Lower lobe of right lung (tissue), 2 donors: ENCODE measurements at regions not wholly inside any gene's neighbourhood (a gene's known extent, or its start where the extent isn't known, plus 50 kb on each side); places are given as distances from the start of the nearest gene placed in this dataset.

Experiments
- ATAC-seq, 2 donors: fragments of 200-7000 bp; cut with Tn5 transposase; one replicate each; pipeline ENCODE4 v1.9.1; 2020 to 2022; ENCODE audit warnings: mild to moderate bottlenecking in 2 of 2, moderate library complexity in 2 of 2
- DNase-seq: peaks from one replicate; pipeline ENCODE4 v3.0.0-alpha.2; 2020
- H3K27ac ChIP-seq: fragments of 200-600 bp; one replicate; pipeline ENCODE4 v1.8.0; 2022
- H3K27me3 ChIP-seq: fragments of 200-600 bp; one replicate; pipeline ENCODE4 v1.8.0; 2022; ENCODE audit warnings: low read depth
- H3K36me3 ChIP-seq: fragments of 200-600 bp; one replicate; pipeline ENCODE4 v1.8.0; 2022; ENCODE audit warnings: mild to moderate bottlenecking
- H3K4me1 ChIP-seq: fragments of 200-600 bp; one replicate; pipeline ENCODE4 v1.8.0; 2022
- H3K4me3 ChIP-seq: fragments of 200-600 bp; one replicate; pipeline ENCODE4 v1.8.0; 2022; ENCODE audit warnings: mild to moderate bottlenecking
- H3K9me3 ChIP-seq: fragments of 200-600 bp; one replicate; pipeline ENCODE4 v1.8.0; 2022
- intact Hi-C: fragments of 100-400 bp; cut with DNase I; formaldehyde crosslinking; loops from one replicate; pipeline ENCODE4 v1.11.0; 2022
- TF ChIP-seq, protein P1 (sequence below): fragments of 200-600 bp; IDR thresholded peaks from one replicate; pipeline ENCODE4 v1.8.0; 2022; ENCODE audit warnings: antibody characterized with exemption, mild to moderate bottlenecking
- donor health status: DM: no; HTN: yes; CAD: no; lungs with severe emphysema.

DNA sequence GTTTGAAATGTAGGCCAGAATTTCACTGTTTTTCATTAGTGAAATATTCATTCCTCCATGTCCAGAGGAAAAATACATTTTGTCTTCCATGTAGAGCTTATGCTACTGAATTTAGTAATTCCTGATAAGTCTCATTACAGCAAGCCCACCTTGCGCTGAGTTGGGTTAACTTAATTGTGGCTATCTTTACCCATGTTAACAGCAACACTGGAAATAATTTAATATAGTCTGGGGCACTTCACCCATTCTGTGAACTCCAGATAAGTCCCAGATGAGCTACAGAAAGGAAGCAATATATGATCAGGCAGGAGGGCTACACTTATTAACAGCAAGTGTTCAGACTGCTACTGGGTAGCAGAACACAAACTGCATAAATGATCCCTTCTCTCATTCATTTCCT lies 270.1 kb upstream of the CNTN4 start:
- H3K27me3 ChIP-seq: no peaks in the 10 kb centered on the region
- ATAC-seq (no peak), DNase-seq (no peak)
- TF ChIP-seq, protein P1, sequence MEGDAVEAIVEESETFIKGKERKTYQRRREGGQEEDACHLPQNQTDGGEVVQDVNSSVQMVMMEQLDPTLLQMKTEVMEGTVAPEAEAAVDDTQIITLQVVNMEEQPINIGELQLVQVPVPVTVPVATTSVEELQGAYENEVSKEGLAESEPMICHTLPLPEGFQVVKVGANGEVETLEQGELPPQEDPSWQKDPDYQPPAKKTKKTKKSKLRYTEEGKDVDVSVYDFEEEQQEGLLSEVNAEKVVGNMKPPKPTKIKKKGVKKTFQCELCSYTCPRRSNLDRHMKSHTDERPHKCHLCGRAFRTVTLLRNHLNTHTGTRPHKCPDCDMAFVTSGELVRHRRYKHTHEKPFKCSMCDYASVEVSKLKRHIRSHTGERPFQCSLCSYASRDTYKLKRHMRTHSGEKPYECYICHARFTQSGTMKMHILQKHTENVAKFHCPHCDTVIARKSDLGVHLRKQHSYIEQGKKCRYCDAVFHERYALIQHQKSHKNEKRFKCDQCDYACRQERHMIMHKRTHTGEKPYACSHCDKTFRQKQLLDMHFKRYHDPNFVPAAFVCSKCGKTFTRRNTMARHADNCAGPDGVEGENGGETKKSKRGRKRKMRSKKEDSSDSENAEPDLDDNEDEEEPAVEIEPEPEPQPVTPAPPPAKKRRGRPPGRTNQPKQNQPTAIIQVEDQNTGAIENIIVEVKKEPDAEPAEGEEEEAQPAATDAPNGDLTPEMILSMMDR: no peak
- H3K4me1 ChIP-seq: no peaks in the 10 kb centered on the region
- H3K4me3 ChIP-seq: no peak overlapping the region
- H3K9me3 ChIP-seq: no peaks in the 10 kb centered on the region
- intact Hi-C loops: no loop called here
- no peaks in the 10 kb centered on the region for H3K36me3 ChIP-seq
- no peak overlapping the region for H3K27ac ChIP-seq

- H3K27ac ChIP-seq: no peak overlapping the region
- H3K4me3 ChIP-seq: no peak overlapping the region
- no peak for ATAC-seq
- TF ChIP-seq, protein P1: no peak
- DNase-seq: no peak
- no peaks in the 10 kb centered on the region for H3K27me3 ChIP-seq
- H3K4me1 ChIP-seq: no peaks in the 10 kb centered on the region
- H3K9me3 ChIP-seq: no peaks in the 10 kb centered on the region
- intact Hi-C loops: no loop called here
- H3K36me3 ChIP-seq: no peaks in the 10 kb centered on the region
These were observed 267.8 kb upstream of the CNTN4 start for GRCh38 chr3:1830851-1831250.

- TF ChIP-seq, protein P1: no peak
- DNase-seq (no peak), ATAC-seq (no peak)
- no peaks in the 10 kb centered on the region for H3K36me3 ChIP-seq
- H3K9me3 ChIP-seq: no peaks in the 10 kb centered on the region
- H3K4me1 ChIP-seq: no peaks in the 10 kb centered on the region
- H3K4me3 ChIP-seq: no peak overlapping the region
- H3K27ac ChIP-seq: no peak overlapping the region
- H3K27me3 ChIP-seq: no peaks in the 10 kb centered on the region
- intact Hi-C loops: no loop called here
These were observed 266.3 kb upstream of the CNTN4 start for GRCh38 chr3:1832395-1832794.

DNA sequence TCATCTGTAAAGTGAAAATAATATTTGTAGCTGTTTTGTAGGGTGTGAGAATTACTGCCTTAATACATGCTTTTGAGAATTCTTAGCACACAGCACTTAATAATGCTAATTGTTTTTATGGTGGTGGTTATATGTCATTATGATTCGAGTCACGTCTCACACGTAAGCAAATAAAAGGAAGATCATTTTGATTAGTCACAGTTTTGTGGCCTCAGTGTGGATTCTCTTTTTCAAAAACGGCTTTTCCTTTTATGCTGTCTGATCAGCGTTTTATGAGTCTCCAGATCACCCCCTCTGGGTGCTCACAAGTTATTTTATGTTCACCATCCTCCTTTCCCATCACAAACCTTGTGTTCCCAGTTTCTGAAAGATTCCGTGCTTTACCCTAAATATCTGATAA lies 255.6 kb upstream of the CNTN4 start:
- no peak for ATAC-seq
- Histone ChIP-seq H3K27ac (no peak overlapping the region), H3K4me1 (no peaks in the 10 kb centered on the region), H3K4me3 (no peak overlapping the region), H3K9me3 (no peaks in the 10 kb centered on the region), H3K36me3 (no peaks in the 10 kb centered on the region), H3K27me3 (no peaks in the 10 kb centered on the region)
- TF ChIP-seq, protein P1: no peak
- intact Hi-C loops: no loop called here
- DNase-seq: no peak

DNA sequence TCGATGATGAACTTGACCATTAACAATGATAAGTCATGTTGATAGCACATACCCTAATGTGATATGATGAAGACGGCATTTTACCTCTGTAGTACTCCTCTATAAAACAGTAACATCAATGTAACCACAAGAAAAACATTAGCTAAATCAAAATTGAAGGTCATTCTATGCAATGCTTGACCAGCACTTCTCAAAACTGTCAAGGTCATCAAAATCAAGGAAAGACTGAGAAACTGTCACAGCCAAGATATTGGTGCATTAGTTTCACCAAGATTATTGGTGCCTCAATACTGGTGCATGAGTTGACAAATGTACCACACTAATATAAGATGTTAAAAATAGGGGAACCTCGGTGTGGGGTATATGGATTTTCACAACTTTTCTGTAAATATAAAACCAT lies 251.1 kb upstream of the CNTN4 start:
- ATAC-seq (no peak), DNase-seq (no peak)
- TF ChIP-seq, protein P1: no peak
- Histone ChIP-seq H3K4me1 (no peaks in the 10 kb centered on the region), H3K9me3 (no peaks in the 10 kb centered on the region), H3K27ac (no peak overlapping the region), H3K36me3 (no peaks in the 10 kb centered on the region), H3K4me3 (no peak overlapping the region), H3K27me3 (no peaks in the 10 kb centered on the region)
- intact Hi-C loops: no loop called here

DNA sequence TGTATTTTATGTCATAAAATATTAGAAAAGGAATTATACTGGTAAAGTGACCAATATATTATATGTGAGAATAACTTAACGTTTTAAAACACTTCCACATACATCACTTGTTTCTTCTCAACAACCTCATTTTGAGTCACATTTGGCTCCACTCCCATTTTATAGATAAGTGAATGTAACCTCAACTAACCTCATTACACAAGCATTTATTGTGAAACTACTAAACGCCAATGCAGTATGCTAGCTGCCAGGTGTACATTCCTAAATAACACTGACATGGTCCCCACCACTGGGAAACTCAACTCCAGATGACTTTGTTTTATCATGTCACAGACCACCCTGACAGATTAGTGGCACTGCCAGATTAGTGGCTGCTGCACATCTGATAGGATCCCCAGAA lies 249.7 kb upstream of the CNTN4 start:
- H3K4me3 ChIP-seq: no peak overlapping the region
- DNase-seq (no peak), ATAC-seq (no peak)
- intact Hi-C loops: no loop called here
- no peaks in the 10 kb centered on the region for H3K36me3 ChIP-seq
- H3K27me3 ChIP-seq: no peaks in the 10 kb centered on the region
- H3K27ac ChIP-seq: no peak overlapping the region
- TF ChIP-seq, protein P1: no peak
- no peaks in the 10 kb centered on the region for H3K9me3 ChIP-seq
- H3K4me1 ChIP-seq: no peaks in the 10 kb centered on the region
